ENCODE measurements at regions not wholly inside any gene's neighbourhood (a gene's known extent, or its start where the extent isn't known, plus 50 kb on each side); places are given as distances from the start of the nearest gene placed in this dataset.

DNA sequence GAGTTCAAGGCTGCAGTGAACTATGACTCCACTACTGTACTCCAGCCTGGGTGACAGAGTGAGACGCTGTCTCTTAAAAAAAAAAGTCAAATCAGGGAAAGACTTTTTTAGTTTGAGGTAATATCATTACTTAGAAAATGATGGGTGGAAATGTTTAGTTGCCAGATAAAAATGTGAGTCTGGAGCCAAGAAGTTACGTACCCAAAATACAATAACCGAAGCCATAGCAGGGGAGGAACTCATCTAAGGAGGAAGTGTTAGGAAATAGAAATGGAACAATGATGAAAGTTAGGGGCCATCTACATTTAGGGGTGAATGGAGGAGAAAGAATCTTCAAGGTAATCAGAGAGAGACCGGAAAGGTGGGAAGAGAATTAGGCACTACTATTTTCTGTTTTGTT, 98.8 kb downstream of the DACT1 start:
- Histone ChIP-seq H3K9me3 (no peaks in the 10 kb centered on the region), H3K27me3 (replicated peaks; ENCODE audit: control insufficient read depth, insufficient read depth, low read length) (no peaks in the 10 kb centered on the region), H3K4me1 (no peaks in the 10 kb centered on the region), H3K4me3 (ENCODE audit: low read depth, low read length) (no peak overlapping the region), H3K36me3 (ENCODE audit: control insufficient read depth, insufficient read depth, low read length) (no peaks in the 10 kb centered on the region)
- ChIA-PET POLR2A (no interaction called here), CTCF (no interaction called here)
- Mint-ChIP-seq H3K4me1 (ENCODE audit: low read depth, unreplicated experiment) (no peaks in the 10 kb centered on the region), H3K27me3 (ENCODE audit: insufficient read depth, unreplicated experiment) (peaks cover 13% of the 10 kb centered on the region), H3K4me3 (ENCODE audit: unreplicated experiment) (no peak overlapping the region), H3K36me3 (ENCODE audit: insufficient read depth, unreplicated experiment) (no peaks in the 10 kb centered on the region), H3K9me3 (ENCODE audit: unreplicated experiment) (no peaks in the 10 kb centered on the region), H3K27ac (ENCODE audit: unreplicated experiment) (no peak overlapping the region)
- intact Hi-C loops (cut with micrococcal nuclease; ENCODE audit: unreplicated experiment), result no loop called here
- TF ChIP-seq, protein P1, sequence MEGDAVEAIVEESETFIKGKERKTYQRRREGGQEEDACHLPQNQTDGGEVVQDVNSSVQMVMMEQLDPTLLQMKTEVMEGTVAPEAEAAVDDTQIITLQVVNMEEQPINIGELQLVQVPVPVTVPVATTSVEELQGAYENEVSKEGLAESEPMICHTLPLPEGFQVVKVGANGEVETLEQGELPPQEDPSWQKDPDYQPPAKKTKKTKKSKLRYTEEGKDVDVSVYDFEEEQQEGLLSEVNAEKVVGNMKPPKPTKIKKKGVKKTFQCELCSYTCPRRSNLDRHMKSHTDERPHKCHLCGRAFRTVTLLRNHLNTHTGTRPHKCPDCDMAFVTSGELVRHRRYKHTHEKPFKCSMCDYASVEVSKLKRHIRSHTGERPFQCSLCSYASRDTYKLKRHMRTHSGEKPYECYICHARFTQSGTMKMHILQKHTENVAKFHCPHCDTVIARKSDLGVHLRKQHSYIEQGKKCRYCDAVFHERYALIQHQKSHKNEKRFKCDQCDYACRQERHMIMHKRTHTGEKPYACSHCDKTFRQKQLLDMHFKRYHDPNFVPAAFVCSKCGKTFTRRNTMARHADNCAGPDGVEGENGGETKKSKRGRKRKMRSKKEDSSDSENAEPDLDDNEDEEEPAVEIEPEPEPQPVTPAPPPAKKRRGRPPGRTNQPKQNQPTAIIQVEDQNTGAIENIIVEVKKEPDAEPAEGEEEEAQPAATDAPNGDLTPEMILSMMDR (IDR thresholded peaks at IDR 0.05; ENCODE audit: insufficient read depth in 1 of 2, low read depth in 1 of 2, low read length in 1 of 2, severe bottlenecking in 1 of 2, unreplicated experiment in 1 of 2), result no peak
- DNase-seq, result no peak
- no TSS peak for BruUV-seq (replicated peaks)

DNA sequence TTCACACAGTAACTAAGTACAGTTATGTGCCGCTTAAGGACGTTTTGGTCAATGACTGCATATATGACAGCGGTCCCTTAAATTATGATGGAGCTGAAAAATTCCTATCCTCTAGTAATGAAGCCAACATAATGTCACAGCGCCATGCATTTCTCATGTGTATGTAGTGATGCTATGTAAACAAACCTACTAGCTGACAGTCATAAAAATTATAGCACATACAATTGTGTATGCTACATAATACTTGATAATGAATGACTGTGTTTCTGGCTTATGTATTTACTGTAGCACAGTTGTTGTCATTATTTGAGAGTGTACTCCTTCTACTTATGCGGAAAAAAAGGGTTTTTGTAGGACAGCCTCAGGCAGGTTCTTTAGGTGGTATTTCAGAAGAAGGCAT, 99.7 kb downstream of the DACT1 start:
- H3K4me1 Mint-ChIP-seq (ENCODE audit: low read depth, unreplicated experiment), result no peaks in the 10 kb centered on the region
- intact Hi-C loops (cut with micrococcal nuclease; ENCODE audit: unreplicated experiment), result no loop called here
- H3K4me3 Mint-ChIP-seq (ENCODE audit: unreplicated experiment), result no peak overlapping the region
- TF ChIP-seq, protein P1 (IDR thresholded peaks at IDR 0.05; ENCODE audit: insufficient read depth in 1 of 2, low read depth in 1 of 2, low read length in 1 of 2, severe bottlenecking in 1 of 2, unreplicated experiment in 1 of 2), result no peak
- Histone ChIP-seq H3K4me3 (ENCODE audit: low read depth, low read length) (no peak overlapping the region), H3K9me3 (no peaks in the 10 kb centered on the region), H3K4me1 (no peaks in the 10 kb centered on the region), H3K36me3 (ENCODE audit: control insufficient read depth, insufficient read depth, low read length) (no peaks in the 10 kb centered on the region), H3K27me3 (replicated peaks; ENCODE audit: control insufficient read depth, insufficient read depth, low read length) (no peaks in the 10 kb centered on the region)
- H3K36me3 Mint-ChIP-seq (ENCODE audit: insufficient read depth, unreplicated experiment), result no peaks in the 10 kb centered on the region
- DNase-seq, result no peak
- no TSS peak for BruUV-seq (replicated peaks)
- no peak overlapping the region for H3K27ac Mint-ChIP-seq (ENCODE audit: unreplicated experiment)
- POLR2A ChIA-PET, result no interaction called here
- CTCF ChIA-PET, result no interaction called here
- peaks cover 13% of the 10 kb centered on the region for H3K27me3 Mint-ChIP-seq (ENCODE audit: insufficient read depth, unreplicated experiment)
- H3K9me3 Mint-ChIP-seq (ENCODE audit: unreplicated experiment), result no peaks in the 10 kb centered on the region

DNA sequence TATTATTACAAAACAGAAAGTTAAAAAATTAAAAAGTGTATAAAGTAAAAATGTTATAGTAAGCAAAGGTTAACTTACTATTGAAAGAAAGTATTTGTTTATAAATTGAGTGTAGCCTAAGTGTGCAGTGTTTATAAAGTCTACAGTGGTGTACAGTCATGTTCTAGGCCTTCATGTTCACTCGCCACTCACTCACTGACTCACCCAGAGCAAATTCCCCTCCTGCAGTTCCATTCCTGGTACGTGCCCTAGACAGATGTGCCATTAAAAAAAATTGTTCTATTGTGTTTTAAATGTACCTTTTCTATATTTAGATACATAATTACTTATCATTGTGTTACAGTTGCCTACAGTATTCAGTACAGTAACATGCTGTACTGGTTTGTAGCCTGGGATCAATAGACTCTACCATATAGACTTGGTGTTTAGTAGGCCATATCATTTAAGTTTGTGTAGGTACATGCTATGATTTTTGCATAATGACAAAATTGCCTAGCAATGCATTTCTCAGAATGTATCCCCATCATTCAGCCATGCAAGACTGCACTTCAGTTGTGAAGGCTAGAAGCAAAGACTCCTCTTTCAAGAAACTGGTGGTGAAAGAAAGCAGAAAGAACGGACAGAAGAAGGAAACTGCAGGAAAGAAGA, 100.6 kb downstream of the DACT1 start:
- Mint-ChIP-seq H3K4me1 (ENCODE audit: low read depth, unreplicated experiment) (no peaks in the 10 kb centered on the region), H3K4me3 (ENCODE audit: unreplicated experiment) (no peak overlapping the region), H3K9me3 (ENCODE audit: unreplicated experiment) (no peaks in the 10 kb centered on the region), H3K36me3 (ENCODE audit: insufficient read depth, unreplicated experiment) (no peaks in the 10 kb centered on the region), H3K27me3 (ENCODE audit: insufficient read depth, unreplicated experiment) (peaks cover 13% of the 10 kb centered on the region), H3K27ac (ENCODE audit: unreplicated experiment) (no peak overlapping the region)
- Histone ChIP-seq H3K4me3 (ENCODE audit: low read depth, low read length) (no peak overlapping the region), H3K27me3 (replicated peaks; ENCODE audit: control insufficient read depth, insufficient read depth, low read length) (no peaks in the 10 kb centered on the region), H3K4me1 (no peaks in the 10 kb centered on the region), H3K36me3 (ENCODE audit: control insufficient read depth, insufficient read depth, low read length) (no peaks in the 10 kb centered on the region), H3K9me3 (no peaks in the 10 kb centered on the region)
- BruUV-seq (replicated peaks), result no TSS peak
- no peak for DNase-seq
- CTCF ChIA-PET, result no interaction called here
- TF ChIP-seq, protein P1 (IDR thresholded peaks at IDR 0.05; ENCODE audit: insufficient read depth in 1 of 2, low read depth in 1 of 2, low read length in 1 of 2, severe bottlenecking in 1 of 2, unreplicated experiment in 1 of 2), result no peak
- POLR2A ChIA-PET, result no interaction called here
- intact Hi-C loops (cut with micrococcal nuclease; ENCODE audit: unreplicated experiment), result no loop called here
